ENCODE measurements at regions not wholly inside any gene's neighbourhood (a gene's known extent, or its start where the extent isn't known, plus 50 kb on each side); places are given as distances from the start of the nearest gene placed in this dataset.

GRCh38 chr15:26087881-26088280 lies 224.8 kb upstream of the ATP10A start:
- no peak for TF ChIP-seq SRF (IDR thresholded peaks at IDR 0.05; ENCODE audit: low read depth)
- TF ChIP-seq ZFX (IDR thresholded peaks at IDR 0.05): no peak
- TF ChIP-seq, protein P1, sequence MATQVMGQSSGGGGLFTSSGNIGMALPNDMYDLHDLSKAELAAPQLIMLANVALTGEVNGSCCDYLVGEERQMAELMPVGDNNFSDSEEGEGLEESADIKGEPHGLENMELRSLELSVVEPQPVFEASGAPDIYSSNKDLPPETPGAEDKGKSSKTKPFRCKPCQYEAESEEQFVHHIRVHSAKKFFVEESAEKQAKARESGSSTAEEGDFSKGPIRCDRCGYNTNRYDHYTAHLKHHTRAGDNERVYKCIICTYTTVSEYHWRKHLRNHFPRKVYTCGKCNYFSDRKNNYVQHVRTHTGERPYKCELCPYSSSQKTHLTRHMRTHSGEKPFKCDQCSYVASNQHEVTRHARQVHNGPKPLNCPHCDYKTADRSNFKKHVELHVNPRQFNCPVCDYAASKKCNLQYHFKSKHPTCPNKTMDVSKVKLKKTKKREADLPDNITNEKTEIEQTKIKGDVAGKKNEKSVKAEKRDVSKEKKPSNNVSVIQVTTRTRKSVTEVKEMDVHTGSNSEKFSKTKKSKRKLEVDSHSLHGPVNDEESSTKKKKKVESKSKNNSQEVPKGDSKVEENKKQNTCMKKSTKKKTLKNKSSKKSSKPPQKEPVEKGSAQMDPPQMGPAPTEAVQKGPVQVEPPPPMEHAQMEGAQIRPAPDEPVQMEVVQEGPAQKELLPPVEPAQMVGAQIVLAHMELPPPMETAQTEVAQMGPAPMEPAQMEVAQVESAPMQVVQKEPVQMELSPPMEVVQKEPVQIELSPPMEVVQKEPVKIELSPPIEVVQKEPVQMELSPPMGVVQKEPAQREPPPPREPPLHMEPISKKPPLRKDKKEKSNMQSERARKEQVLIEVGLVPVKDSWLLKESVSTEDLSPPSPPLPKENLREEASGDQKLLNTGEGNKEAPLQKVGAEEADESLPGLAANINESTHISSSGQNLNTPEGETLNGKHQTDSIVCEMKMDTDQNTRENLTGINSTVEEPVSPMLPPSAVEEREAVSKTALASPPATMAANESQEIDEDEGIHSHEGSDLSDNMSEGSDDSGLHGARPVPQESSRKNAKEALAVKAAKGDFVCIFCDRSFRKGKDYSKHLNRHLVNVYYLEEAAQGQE (IDR thresholded peaks at IDR 0.05; ENCODE audit: low read depth): no peak
- no peak for TF ChIP-seq POLR2AphosphoS5 (IDR thresholded peaks at IDR 0.05; ENCODE audit: low read depth, low read length)
- no peak for TF ChIP-seq MAX (IDR thresholded peaks at IDR 0.05)
- TF ChIP-seq ZNF274 (IDR thresholded peaks at IDR 0.05; ENCODE audit: low read depth, low read length): no peak
- no peak for TF ChIP-seq EZH2 (IDR thresholded peaks at IDR 0.05)
- TF ChIP-seq FOSL1 (IDR thresholded peaks at IDR 0.05; ENCODE audit: low read depth): no peak
- TF ChIP-seq TCF7L2 (IDR thresholded peaks at IDR 0.05; ENCODE audit: borderline replicate concordance, extremely low read depth, insufficient read depth, insufficient read length): no peak
- TF ChIP-seq ZBTB33 (IDR thresholded peaks at IDR 0.05; ENCODE audit: extremely low read depth, insufficient replicate concordance, low read length): no peak
- no peak for TF ChIP-seq YY1 (IDR thresholded peaks at IDR 0.05; ENCODE audit: extremely low read depth, insufficient replicate concordance, low read depth, low read length)
- no peak for TF ChIP-seq EZH2phosphoT487 (IDR thresholded peaks at IDR 0.05; ENCODE audit: borderline replicate concordance)
- no peak for TF ChIP-seq CBX3 (IDR thresholded peaks at IDR 0.05; ENCODE audit: low read depth)
- no peak for TF ChIP-seq ELF1 (IDR thresholded peaks at IDR 0.05; ENCODE audit: borderline replicate concordance, low read depth)
- no peak for TF ChIP-seq POLR2A (IDR thresholded peaks at IDR 0.05; ENCODE audit: borderline replicate concordance, extremely low read depth, insufficient read depth, insufficient read length)
- no peak for TF ChIP-seq SIN3A (IDR thresholded peaks at IDR 0.05; ENCODE audit: low read depth)
- TF ChIP-seq, protein P2, sequence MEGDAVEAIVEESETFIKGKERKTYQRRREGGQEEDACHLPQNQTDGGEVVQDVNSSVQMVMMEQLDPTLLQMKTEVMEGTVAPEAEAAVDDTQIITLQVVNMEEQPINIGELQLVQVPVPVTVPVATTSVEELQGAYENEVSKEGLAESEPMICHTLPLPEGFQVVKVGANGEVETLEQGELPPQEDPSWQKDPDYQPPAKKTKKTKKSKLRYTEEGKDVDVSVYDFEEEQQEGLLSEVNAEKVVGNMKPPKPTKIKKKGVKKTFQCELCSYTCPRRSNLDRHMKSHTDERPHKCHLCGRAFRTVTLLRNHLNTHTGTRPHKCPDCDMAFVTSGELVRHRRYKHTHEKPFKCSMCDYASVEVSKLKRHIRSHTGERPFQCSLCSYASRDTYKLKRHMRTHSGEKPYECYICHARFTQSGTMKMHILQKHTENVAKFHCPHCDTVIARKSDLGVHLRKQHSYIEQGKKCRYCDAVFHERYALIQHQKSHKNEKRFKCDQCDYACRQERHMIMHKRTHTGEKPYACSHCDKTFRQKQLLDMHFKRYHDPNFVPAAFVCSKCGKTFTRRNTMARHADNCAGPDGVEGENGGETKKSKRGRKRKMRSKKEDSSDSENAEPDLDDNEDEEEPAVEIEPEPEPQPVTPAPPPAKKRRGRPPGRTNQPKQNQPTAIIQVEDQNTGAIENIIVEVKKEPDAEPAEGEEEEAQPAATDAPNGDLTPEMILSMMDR (IDR thresholded peaks at IDR 0.05 in 2 of 3, conservative IDR thresholded peaks at IDR 0.05 in 1 of 3; ENCODE audit: borderline replicate concordance in 1 of 3, insufficient read depth in 1 of 3, low read depth in 2 of 3, low read length in 2 of 3): no peak
- no peak for TF ChIP-seq JUND (IDR thresholded peaks at IDR 0.05)
- no peak for TF ChIP-seq RAD21 (IDR thresholded peaks at IDR 0.05; ENCODE audit: low read depth)
- H3K27me3 ChIP-seq (ENCODE audit: insufficient read depth, low read length): no peaks in the 10 kb centered on the region
- no peak overlapping the region for H3K4me2 ChIP-seq (ENCODE audit: low read length)
- H3K4me3 ChIP-seq (replicated peaks in 1 of 2; ENCODE audit: low read depth in 1 of 2, low read length in 2 of 2): no peak overlapping the region
- CTCF ChIA-PET: no interaction called here
- H4K20me1 ChIP-seq (ENCODE audit: insufficient read depth): no peaks in the 10 kb centered on the region
- peaks cover 3 to 28% of the 10 kb centered on the region in 2 experiments; a peak in 2 of 4 replicates for H3K9me3 ChIP-seq (ENCODE audit: control insufficient read depth in 1 of 2, insufficient read depth in 1 of 2, low read depth in 1 of 2, low read length in 2 of 2)
- no peak overlapping the region for H2AFZ ChIP-seq (ENCODE audit: low read depth, low read length, poor library complexity, severe bottlenecking)
- no peaks in the 10 kb centered on the region for H3K36me3 ChIP-seq (ENCODE audit: control insufficient read depth in 1 of 2, insufficient read depth in 2 of 2, low read length in 2 of 2)
- POLR2A ChIA-PET: no interaction called here
- no peaks in the 10 kb centered on the region for H3K79me2 ChIP-seq (ENCODE audit: insufficient read depth, low read length)
- no peak overlapping the region for H3K27ac ChIP-seq (ENCODE audit: low read depth, low read length)
- DNase-seq (ENCODE audit: low read depth, low spot score): no peak
- RAD21 ChIA-PET (ENCODE audit: low non-redundant PET in 1 of 2, low total read pairs in 2 of 2, uncharacterized antibody in 2 of 2, unreplicated experiment in 2 of 2): no interaction called here
- H3K9ac ChIP-seq (ENCODE audit: low read length): no peak overlapping the region
- no peaks in the 10 kb centered on the region for H3K9me2 ChIP-seq (ENCODE audit: insufficient read depth)
- intact Hi-C loops (cut with micrococcal nuclease): no loop called here
- H3K4me1 ChIP-seq (ENCODE audit: control insufficient read depth in 1 of 2, insufficient read depth in 2 of 2, low read length in 2 of 2): no peaks in the 10 kb centered on the region
- no peak for ATAC-seq
- no TSS peak for BruUV-seq (replicated peaks)
